ENCODE measurements at regions not wholly inside any gene's neighbourhood (a gene's known extent, or its start where the extent isn't known, plus 50 kb on each side); places are given as distances from the start of the nearest gene placed in this dataset.

DNA sequence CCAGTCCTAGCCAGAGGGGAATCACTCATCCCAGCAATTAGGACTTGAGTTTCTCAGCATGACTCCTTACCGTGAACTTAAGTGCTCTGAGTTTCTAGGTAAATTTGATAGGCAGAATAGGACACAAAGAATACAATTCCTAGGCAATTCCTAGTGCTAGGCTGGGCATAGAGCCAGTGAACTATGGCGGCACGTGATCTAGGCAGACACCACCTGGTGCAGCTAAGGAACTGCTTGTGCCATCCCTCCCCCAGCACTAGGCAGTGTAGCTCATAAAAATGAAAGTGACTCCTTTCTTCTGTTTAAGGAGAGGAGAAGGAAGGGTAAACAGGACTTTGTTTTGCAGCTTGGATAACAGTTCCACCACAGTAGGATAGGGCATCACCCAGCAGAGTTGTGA lies 736.3 kb upstream of the PCDH7 start:
- no peaks in the 10 kb centered on the region for H3K79me2 ChIP-seq (ENCODE audit: insufficient read depth, low read length)
- no peak for TF ChIP-seq CTCF (IDR thresholded peaks at IDR 0.05; ENCODE audit: extremely low read depth, low read depth, low read length)
- no peaks in the 10 kb centered on the region for H3K36me3 ChIP-seq (ENCODE audit: insufficient read depth, low read length)
- H3K4me2 ChIP-seq (ENCODE audit: insufficient read depth, low read length), result no peak overlapping the region
- no peaks in the 10 kb centered on the region for H4K20me1 ChIP-seq (ENCODE audit: insufficient read depth, low read length)
- H3K27ac ChIP-seq (ENCODE audit: low read depth, low read length), result no peak overlapping the region
- no peak overlapping the region for H3K4me3 ChIP-seq (ENCODE audit: insufficient read depth, low read length)
- no peaks in the 10 kb centered on the region for H3K4me1 ChIP-seq (ENCODE audit: insufficient read depth, low read length)
- DNase-seq (ENCODE audit: insufficient read length, low spot score, missing footprints), result no peak
- H3K9me3 ChIP-seq (ENCODE audit: low read depth, low read length), result no peaks in the 10 kb centered on the region
- no peaks in the 10 kb centered on the region for H3K27me3 ChIP-seq (ENCODE audit: insufficient read depth, low read length)
- H2AFZ ChIP-seq (ENCODE audit: low read length), result no peak overlapping the region

DNA sequence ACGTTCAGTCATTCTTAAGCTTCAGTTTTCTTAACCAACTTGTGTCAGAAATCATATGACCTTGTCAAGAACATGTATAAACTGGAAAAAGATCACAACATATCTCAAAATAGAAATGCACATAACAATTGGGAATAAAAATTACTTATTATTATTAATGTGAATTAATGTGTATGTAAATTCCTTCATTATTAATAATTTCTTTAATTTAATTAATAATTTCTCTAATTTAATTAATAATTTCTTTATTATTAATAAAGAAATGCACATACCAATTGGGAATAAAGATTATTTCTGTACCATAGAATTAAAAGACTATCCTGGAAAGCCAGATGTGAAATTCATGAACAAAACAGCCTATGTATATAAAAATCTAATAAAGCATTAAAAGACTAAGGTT lies 718.5 kb upstream of the PCDH7 start:
- Histone ChIP-seq H4K20me1 (ENCODE audit: insufficient read depth, low read length) (no peaks in the 10 kb centered on the region), H3K4me2 (ENCODE audit: insufficient read depth, low read length) (no peak overlapping the region), H3K4me1 (ENCODE audit: insufficient read depth, low read length) (no peaks in the 10 kb centered on the region), H3K36me3 (ENCODE audit: insufficient read depth, low read length) (no peaks in the 10 kb centered on the region), H3K79me2 (ENCODE audit: insufficient read depth, low read length) (no peaks in the 10 kb centered on the region), H2AFZ (ENCODE audit: low read length) (no peak overlapping the region), H3K4me3 (ENCODE audit: insufficient read depth, low read length) (no peak overlapping the region), H3K27me3 (ENCODE audit: insufficient read depth, low read length) (no peaks in the 10 kb centered on the region), H3K27ac (ENCODE audit: low read depth, low read length) (no peak overlapping the region), H3K9me3 (ENCODE audit: low read depth, low read length) (peaks cover 2% of the 10 kb centered on the region)
- DNase-seq (ENCODE audit: insufficient read length, low spot score, missing footprints), result no peak
- TF ChIP-seq CTCF (IDR thresholded peaks at IDR 0.05; ENCODE audit: extremely low read depth, low read depth, low read length), result no peak

GRCh38 chr4:30002341-30002740 lies 717.8 kb upstream of the PCDH7 start:
- no peaks in the 10 kb centered on the region for H3K79me2 ChIP-seq (ENCODE audit: insufficient read depth, low read length)
- H3K27me3 ChIP-seq (ENCODE audit: insufficient read depth, low read length), result no peaks in the 10 kb centered on the region
- H3K4me1 ChIP-seq (ENCODE audit: insufficient read depth, low read length), result no peaks in the 10 kb centered on the region
- peaks cover 2% of the 10 kb centered on the region for H3K9me3 ChIP-seq (ENCODE audit: low read depth, low read length)
- TF ChIP-seq CTCF (IDR thresholded peaks at IDR 0.05; ENCODE audit: extremely low read depth, low read depth, low read length), result no peak
- H3K4me3 ChIP-seq (ENCODE audit: insufficient read depth, low read length), result no peak overlapping the region
- no peak for DNase-seq (ENCODE audit: insufficient read length, low spot score, missing footprints)
- H3K4me2 ChIP-seq (ENCODE audit: insufficient read depth, low read length), result no peak overlapping the region
- no peaks in the 10 kb centered on the region for H4K20me1 ChIP-seq (ENCODE audit: insufficient read depth, low read length)
- no peak overlapping the region for H3K27ac ChIP-seq (ENCODE audit: low read depth, low read length)
- H3K36me3 ChIP-seq (ENCODE audit: insufficient read depth, low read length), result no peaks in the 10 kb centered on the region
- H2AFZ ChIP-seq (ENCODE audit: low read length), result no peak overlapping the region

DNA sequence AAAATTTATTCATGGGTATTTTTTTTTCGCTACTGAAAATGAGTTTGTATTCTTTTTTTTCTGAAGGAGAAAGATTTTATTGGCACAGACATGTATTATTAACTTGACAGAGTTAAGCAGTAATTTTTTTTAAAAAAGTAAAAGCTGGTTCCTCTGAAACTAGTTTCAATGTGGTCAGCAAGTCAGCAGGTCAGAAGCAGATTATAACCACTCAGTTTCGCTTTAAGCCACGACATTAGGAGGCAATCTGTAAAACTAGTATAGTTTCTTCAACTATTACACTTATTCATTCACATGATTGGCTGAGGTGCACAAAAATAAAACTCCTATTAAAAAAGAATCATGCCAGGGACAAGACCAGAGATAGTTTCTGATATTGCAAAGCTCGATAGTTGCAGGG lies 714.2 kb upstream of the PCDH7 start:
- Histone ChIP-seq H3K27ac (ENCODE audit: low read depth, low read length) (no peak overlapping the region), H2AFZ (ENCODE audit: low read length) (no peak overlapping the region), H3K4me2 (ENCODE audit: insufficient read depth, low read length) (no peak overlapping the region), H3K79me2 (ENCODE audit: insufficient read depth, low read length) (no peaks in the 10 kb centered on the region), H3K27me3 (ENCODE audit: insufficient read depth, low read length) (no peaks in the 10 kb centered on the region), H4K20me1 (ENCODE audit: insufficient read depth, low read length) (no peaks in the 10 kb centered on the region), H3K4me3 (ENCODE audit: insufficient read depth, low read length) (no peak overlapping the region), H3K4me1 (ENCODE audit: insufficient read depth, low read length) (no peaks in the 10 kb centered on the region), H3K36me3 (ENCODE audit: insufficient read depth, low read length) (no peaks in the 10 kb centered on the region), H3K9me3 (ENCODE audit: low read depth, low read length) (peaks cover 4% of the 10 kb centered on the region)
- no peak for DNase-seq (ENCODE audit: insufficient read length, low spot score, missing footprints)
- TF ChIP-seq CTCF (IDR thresholded peaks at IDR 0.05; ENCODE audit: extremely low read depth, low read depth, low read length), result no peak
